Activated naive CD4-positive, alpha-beta T cell treated with anti-CD3 and anti-CD28 coated beads, Interleukin-2, amount 10 ng/mL, durations not matched to agents 7 days and 5 days (primary cell): ENCODE measurements at regions not wholly inside any gene's neighbourhood (a gene's known extent, or its start where the extent isn't known, plus 50 kb on each side); places are given as distances from the start of the nearest gene placed in this dataset.

Experiments
- CTCF ChIA-PET: fragments of 350-600 bp; sonication (Branson Sonifier 250); formaldehyde crosslinking; loops from one replicate; lab custom pipeline; 2021; ENCODE audit warnings: antibody characterized with exemption; lab: Charles Lee
- DNase-seq: peaks from one replicate; pipeline ENCODE4 v3.0.0-alpha.2; 2020
- H3K27ac Mint-ChIP-seq: one replicate; pipeline ENCODE4 v1.8.0; 2021; ENCODE audit warnings: mild to moderate bottlenecking, moderate library complexity, mixed read lengths
- H3K27me3 Mint-ChIP-seq: one replicate; pipeline ENCODE4 v1.8.0; 2021; ENCODE audit warnings: mild to moderate bottlenecking, mixed read lengths
- H3K36me3 Mint-ChIP-seq: one replicate; pipeline ENCODE4 v1.8.0; 2021; ENCODE audit warnings: mixed read lengths
- H3K4me1 Mint-ChIP-seq: one replicate; pipeline ENCODE4 v1.8.0; 2021; ENCODE audit warnings: mixed read lengths
- H3K4me3 Mint-ChIP-seq: one replicate; pipeline ENCODE4 v1.8.0; 2021; ENCODE audit warnings: mild to moderate bottlenecking, moderate library complexity, mixed read lengths
- H3K9me3 Mint-ChIP-seq: one replicate; pipeline ENCODE4 v1.8.0; 2021; ENCODE audit warnings: mixed read lengths

DNA sequence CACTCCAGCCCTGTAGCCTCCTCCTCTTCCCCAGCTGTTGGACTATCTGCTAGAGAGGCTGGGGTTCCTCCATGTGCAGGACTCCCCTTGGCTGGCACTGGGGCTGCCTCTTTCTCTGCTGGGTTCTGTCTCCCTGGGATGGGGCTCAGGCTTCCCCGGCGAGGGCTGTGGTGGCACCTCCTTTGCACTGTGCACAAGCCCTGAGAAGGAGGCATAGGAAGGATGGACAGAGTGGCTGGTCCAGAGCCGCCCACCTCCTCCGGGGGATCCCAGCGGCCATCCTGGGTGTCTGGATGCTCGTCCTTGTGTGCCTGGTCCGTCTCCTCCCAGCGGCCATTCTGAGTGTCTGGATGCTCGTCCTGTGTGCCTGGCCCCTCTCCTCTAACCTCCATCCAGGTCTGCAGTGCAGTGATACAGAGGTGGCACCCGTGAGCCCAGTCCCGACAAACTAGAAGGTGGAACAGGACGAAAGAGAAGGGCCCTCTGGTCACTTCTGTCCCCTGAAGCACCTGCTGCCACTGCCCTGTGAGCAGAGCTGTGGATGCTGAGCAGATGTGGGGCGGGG, 633.7 kb downstream of the BRD1 start:
- H3K36me3 Mint-ChIP-seq = no peaks in the 10 kb centered on the region
- H3K27ac Mint-ChIP-seq = no peak overlapping the region
- H3K27me3 Mint-ChIP-seq = peaks cover 25% of the 10 kb centered on the region
- CTCF ChIA-PET = no interaction called here
- no peak for DNase-seq
- H3K4me1 Mint-ChIP-seq = no peaks in the 10 kb centered on the region
- H3K9me3 Mint-ChIP-seq = no peaks in the 10 kb centered on the region
- no peak overlapping the region for H3K4me3 Mint-ChIP-seq

DNA sequence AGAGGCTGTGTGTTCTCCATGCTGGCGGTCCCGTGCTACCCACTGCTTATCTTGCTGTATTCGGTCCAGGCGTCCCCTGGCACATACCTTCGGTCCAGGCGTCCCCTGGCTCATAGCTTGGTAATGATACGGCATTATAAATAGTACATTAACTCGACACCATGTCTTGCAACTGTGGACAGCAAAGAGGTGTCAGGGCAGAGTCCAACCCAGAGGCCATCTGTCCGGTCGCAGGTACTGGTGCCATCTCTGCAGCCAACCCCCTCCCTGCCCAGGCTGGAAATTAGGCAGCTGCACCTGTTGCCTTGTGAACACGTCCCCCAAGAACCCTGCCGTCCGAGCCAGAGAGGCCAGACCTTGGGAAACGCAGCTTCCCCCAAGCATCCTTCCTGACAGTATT, 634.3 kb downstream of the BRD1 start:
- Mint-ChIP-seq H3K27me3 (peaks cover 21% of the 10 kb centered on the region), H3K4me3 (no peak overlapping the region), H3K4me1 (no peaks in the 10 kb centered on the region), H3K27ac (no peak overlapping the region), H3K9me3 (no peaks in the 10 kb centered on the region), H3K36me3 (no peaks in the 10 kb centered on the region)
- no peak for DNase-seq
- CTCF ChIA-PET = no interaction called here

DNA sequence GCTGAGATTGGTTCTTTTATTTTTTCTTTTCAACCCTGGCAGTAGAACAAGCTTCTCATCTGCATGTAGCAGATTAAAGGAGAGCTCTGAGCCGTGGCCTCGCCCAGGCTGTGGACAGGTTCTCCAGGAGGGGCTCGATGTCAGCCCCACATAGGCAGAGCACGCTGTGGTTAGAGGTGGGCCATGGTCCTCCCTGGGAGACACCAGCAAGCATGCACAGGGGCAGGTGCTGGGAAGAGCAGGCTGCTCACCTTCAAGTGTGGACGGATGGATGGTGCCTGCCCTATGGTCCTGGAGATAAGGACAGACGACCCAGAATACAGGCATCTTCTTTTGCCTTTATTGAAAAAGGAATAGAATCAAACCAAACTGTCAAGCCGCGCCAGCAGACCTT, 634.8 kb downstream of the BRD1 start:
- H3K27ac Mint-ChIP-seq = no peak overlapping the region
- DNase-seq = no peak
- no peaks in the 10 kb centered on the region for H3K9me3 Mint-ChIP-seq
- H3K27me3 Mint-ChIP-seq = peaks cover 17% of the 10 kb centered on the region
- H3K36me3 Mint-ChIP-seq = no peaks in the 10 kb centered on the region
- H3K4me1 Mint-ChIP-seq = no peaks in the 10 kb centered on the region
- CTCF ChIA-PET = no interaction called here
- H3K4me3 Mint-ChIP-seq = no peak overlapping the region

DNA sequence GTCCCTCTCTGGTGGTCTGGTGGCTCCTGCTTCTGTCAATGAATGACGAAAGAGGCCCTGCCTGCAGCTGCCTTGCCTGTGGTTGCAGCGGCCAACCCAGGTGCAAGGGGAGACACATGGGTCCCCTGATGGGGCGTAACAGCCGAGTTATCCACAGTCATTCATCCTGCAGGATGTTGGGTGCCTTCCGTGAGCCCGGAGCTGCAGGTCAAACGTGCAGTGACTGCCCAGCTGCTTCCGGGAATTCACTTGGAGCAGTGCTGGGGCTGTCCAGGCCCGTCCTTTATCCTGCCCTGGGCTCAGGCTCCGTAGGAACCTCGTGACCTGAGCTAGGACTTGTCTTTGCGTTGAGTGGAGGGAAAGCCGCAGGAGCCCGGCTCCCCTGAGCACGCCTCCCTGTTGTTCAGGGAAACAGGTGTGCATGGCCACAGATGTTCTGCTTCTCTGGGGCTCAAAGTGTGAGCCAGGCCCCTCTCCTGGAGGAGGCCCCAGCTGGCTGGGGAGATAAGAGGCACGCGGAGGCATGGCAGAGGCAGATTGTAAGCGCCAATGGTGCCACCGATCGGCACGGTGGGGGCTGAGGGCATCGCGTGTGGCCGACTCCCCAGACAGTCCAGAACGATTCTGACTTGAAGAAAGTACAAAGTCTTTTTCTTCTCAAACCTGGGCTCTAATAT, 635.4 kb downstream of the BRD1 start:
- CTCF ChIA-PET = no interaction called here
- Mint-ChIP-seq H3K9me3 (no peaks in the 10 kb centered on the region), H3K4me3 (no peak overlapping the region), H3K4me1 (no peaks in the 10 kb centered on the region), H3K27ac (no peak overlapping the region), H3K36me3 (no peaks in the 10 kb centered on the region), H3K27me3 (peaks cover 11% of the 10 kb centered on the region)
- DNase-seq = no peak

DNA sequence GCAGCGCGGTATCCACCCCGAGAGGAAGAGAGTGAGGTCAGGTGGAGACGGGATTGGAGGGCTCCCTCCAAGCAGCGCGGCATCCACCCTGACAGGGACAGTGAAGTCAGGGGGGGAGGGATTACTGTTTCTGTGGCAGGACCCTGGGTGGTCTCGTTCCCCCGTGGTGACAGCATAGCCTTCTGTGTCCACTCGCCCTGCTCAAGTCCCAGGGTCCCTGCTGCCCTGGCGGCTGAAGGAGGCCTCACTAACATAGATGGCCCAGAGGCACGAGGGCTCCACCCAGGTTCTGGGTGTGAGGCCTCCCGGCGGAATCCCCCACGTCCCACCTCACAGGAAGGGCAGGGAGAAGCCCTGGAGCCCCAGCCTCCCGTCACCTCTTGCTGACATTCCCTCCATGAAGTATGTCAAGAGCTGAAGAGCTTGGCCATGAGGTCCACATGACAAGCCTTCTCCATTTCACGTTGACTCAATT, 636.1 kb downstream of the BRD1 start:
- no peak overlapping the region for H3K27ac Mint-ChIP-seq
- no peak overlapping the region for H3K4me3 Mint-ChIP-seq
- CTCF ChIA-PET = no interaction called here
- DNase-seq = no peak
- H3K9me3 Mint-ChIP-seq = no peaks in the 10 kb centered on the region
- H3K4me1 Mint-ChIP-seq = no peaks in the 10 kb centered on the region
- H3K27me3 Mint-ChIP-seq = peaks cover 5% of the 10 kb centered on the region
- no peaks in the 10 kb centered on the region for H3K36me3 Mint-ChIP-seq

DNA sequence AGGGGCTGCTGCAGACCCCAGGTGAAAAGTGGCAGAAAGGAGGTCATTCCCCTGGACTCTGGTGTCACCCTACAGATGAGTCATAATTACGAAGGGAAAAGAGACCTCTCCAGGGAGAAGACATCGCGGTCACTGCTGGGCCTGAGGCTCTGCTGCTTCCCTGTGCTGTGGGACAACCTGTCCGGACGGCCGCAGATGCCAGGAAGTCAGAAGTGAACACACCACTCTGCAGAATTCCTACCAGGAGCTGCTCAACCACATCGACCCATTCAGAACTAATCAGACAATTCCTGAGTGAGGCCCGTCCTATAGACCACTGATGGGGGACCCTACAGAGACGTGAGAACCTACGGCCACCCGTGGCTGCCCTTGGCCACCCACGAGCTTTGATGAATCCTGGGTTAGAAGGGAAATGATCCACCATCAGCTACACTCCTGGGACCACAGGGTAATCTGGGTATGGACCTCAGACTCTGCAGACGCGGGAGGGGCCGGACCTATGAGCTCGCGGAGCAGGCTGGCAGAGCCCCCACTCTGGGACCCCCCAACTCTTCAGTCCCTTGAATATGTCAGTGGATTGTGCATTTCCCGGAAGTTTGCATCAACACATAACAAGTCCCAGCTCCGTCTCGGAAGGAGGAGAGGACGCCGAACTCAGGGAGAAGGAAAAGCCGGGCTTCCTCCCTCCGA, 636.7 kb downstream of the BRD1 start:
- Mint-ChIP-seq H3K27ac (no peak overlapping the region), H3K4me1 (no peaks in the 10 kb centered on the region), H3K4me3 (no peak overlapping the region), H3K9me3 (no peaks in the 10 kb centered on the region), H3K36me3 (no peaks in the 10 kb centered on the region), H3K27me3 (no peaks in the 10 kb centered on the region)
- DNase-seq = no peak
- CTCF ChIA-PET = no interaction called here

DNA sequence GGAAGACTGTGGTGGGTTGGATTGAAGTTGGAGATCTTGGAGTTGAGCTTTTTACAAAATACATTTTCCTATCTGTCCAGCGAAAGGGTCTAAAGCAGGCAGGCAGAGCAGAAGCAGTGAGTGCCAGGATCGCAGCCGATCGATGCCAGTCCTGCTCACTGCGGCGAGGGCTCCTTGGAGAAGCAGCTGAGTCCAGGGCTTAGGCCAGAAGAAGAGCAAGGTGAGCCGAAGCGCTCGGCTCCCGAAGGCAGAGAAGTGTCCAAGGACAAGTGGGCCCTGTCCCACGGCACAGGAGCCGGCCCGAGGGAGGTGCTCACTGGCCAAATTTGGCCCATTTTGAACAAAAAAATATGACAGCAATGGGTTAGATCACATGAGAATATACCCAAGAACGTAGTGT, 637.8 kb downstream of the BRD1 start:
- no peaks in the 10 kb centered on the region for H3K4me1 Mint-ChIP-seq
- H3K36me3 Mint-ChIP-seq = no peaks in the 10 kb centered on the region
- CTCF ChIA-PET = no interaction called here
- no peak overlapping the region for H3K27ac Mint-ChIP-seq
- no peaks in the 10 kb centered on the region for H3K9me3 Mint-ChIP-seq
- DNase-seq = no peak
- no peak overlapping the region for H3K4me3 Mint-ChIP-seq
- no peaks in the 10 kb centered on the region for H3K27me3 Mint-ChIP-seq

DNA sequence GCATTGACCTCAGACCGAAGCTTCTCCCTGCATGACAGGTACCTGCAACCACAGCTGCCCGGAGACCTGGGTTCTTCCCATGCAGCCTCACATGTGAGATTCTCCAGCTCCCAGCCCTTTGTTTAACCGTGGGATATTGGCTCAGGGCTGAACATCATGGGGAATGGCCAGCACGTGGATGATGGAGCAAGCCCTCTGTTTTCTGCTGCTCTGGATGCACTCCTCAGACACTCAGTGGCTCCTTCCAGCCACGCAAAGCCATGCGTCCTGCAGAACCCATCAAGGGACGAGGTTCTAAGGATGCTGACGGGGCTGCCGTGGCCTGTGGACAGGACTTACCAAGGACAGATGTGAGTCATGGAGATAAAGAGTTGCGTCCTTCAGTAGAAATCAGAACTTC, 639.1 kb downstream of the BRD1 start:
- Mint-ChIP-seq H3K27ac (no peak overlapping the region), H3K4me1 (no peaks in the 10 kb centered on the region), H3K4me3 (no peak overlapping the region), H3K27me3 (no peaks in the 10 kb centered on the region), H3K36me3 (no peaks in the 10 kb centered on the region), H3K9me3 (no peaks in the 10 kb centered on the region)
- no peak for DNase-seq
- CTCF ChIA-PET = no interaction called here

DNA sequence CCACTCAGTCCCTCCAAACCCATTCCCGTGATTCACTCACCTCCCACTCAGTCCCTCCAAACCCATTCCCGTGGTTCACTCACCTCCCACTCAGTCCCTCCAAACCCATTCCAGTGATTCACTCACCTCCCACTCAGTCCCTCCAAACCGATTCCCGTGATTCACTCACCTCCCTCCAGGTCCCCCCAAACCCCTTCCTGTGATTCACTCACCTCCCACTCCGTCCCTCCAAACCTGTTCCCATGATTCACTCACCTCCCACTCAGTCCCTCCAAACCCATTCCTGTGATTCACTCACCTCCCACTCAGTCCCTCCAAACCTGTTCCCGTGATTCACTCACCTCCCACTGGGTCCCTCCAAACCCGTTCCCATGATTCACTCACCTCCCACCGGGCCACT, 639.6 kb downstream of the BRD1 start:
- Mint-ChIP-seq H3K9me3 (no peaks in the 10 kb centered on the region), H3K36me3 (no peaks in the 10 kb centered on the region), H3K4me3 (no peak overlapping the region), H3K4me1 (no peaks in the 10 kb centered on the region), H3K27ac (no peak overlapping the region), H3K27me3 (no peaks in the 10 kb centered on the region)
- CTCF ChIA-PET = no interaction called here
- DNase-seq = no peak

DNA sequence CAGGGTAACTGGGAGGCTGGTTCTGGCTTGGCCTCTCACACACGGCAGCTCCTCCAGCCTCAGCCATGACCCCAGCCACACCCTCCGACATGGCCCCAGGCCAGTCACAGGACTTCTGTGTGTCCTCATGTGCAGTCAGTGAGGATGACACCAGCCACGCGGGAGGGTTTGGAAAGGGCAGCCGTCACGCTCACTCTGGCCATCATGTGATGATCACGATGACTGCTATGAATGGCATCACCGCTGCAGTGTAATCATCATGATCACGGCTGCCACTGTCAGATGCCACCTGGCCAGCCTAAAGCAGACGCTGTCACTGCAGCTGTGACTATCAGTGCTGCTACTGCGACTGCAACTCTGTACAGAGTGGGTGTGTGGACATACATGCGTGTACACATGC, 640.9 kb downstream of the BRD1 start:
- Mint-ChIP-seq H3K4me3 (no peak overlapping the region), H3K27ac (no peak overlapping the region), H3K27me3 (no peaks in the 10 kb centered on the region), H3K9me3 (no peaks in the 10 kb centered on the region), H3K4me1 (no peaks in the 10 kb centered on the region), H3K36me3 (no peaks in the 10 kb centered on the region)
- DNase-seq = no peak
- CTCF ChIA-PET = no interaction called here

DNA sequence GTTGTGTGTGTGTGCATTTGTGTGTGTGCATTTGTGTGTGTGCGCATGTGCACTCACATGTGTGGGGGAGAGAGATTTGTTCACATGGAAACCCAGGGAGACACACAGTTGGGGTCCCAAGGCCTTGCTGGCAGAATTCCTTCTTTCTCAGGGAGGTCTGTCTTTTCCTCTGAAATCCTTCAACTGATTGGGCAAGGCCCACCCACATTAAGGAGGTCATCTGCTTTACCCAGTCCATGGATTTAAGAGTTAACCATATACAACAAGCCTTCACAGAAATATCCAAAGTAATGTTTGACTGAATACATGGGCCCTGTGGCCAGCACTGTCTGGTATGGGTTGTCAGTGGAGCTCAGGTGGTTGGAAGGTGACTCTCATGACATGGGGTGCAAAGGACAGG, 641.4 kb downstream of the BRD1 start:
- Mint-ChIP-seq H3K27ac (no peak overlapping the region), H3K27me3 (no peaks in the 10 kb centered on the region), H3K4me3 (no peak overlapping the region), H3K4me1 (no peaks in the 10 kb centered on the region), H3K36me3 (no peaks in the 10 kb centered on the region), H3K9me3 (no peaks in the 10 kb centered on the region)
- DNase-seq = no peak
- CTCF ChIA-PET = no interaction called here

DNA sequence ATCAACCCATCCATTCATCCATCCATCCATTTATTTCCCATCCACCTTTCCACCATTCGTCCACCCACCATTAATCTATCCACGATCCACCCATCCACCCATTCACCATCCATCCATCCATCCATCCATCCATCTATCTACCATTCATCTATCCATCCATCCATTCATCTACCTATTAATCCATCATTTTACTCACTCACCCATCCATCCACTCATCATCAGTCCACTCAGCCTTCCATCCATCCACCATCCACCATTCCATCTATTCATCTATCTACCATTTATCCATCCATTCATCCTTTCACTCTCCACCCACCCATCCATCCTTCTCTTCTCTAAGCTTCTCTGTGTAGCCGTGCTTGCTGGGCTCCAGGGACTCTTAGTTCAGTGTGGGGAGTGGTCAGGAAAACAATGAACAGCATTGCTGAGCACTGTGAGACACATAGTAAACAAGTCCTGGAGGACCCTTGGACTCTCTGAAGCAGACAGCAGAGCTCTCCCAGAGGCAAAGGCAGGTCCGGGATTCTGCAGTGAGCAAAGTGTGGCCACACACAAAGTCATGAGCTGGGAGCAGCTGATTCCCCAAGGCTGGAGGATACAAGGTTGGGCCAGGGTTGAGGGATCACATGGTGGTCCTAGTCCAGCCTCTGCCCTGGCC, 642.2 kb downstream of the BRD1 start:
- no peaks in the 10 kb centered on the region for H3K36me3 Mint-ChIP-seq
- no peak for DNase-seq
- CTCF ChIA-PET = no interaction called here
- H3K4me3 Mint-ChIP-seq = no peak overlapping the region
- H3K4me1 Mint-ChIP-seq = no peaks in the 10 kb centered on the region
- H3K27me3 Mint-ChIP-seq = no peaks in the 10 kb centered on the region
- H3K9me3 Mint-ChIP-seq = no peaks in the 10 kb centered on the region
- H3K27ac Mint-ChIP-seq = no peak overlapping the region

DNA sequence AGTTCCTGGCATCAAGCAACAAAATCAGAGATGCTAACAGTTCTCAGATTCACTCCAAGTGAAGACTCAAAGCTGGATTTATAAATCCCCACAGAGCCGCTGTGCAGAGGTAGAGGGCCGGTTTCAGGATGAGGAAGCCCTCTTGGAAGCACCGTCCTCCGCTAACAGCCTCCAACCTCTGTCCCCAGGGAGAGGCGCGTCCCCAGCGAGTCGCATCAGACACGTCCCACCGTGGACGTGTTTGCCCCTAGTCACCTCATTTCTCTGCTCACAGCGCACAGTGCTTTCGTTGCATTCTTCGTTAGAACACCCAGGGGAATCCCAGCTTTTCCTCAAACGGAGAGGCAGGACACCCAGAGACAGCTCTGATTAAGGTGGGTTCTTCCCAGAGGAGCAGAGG, 642.9 kb downstream of the BRD1 start:
- H3K27ac Mint-ChIP-seq = no peak overlapping the region
- CTCF ChIA-PET = no interaction called here
- H3K4me3 Mint-ChIP-seq = no peak overlapping the region
- no peaks in the 10 kb centered on the region for H3K27me3 Mint-ChIP-seq
- H3K36me3 Mint-ChIP-seq = no peaks in the 10 kb centered on the region
- no peak for DNase-seq
- no peaks in the 10 kb centered on the region for H3K4me1 Mint-ChIP-seq
- no peaks in the 10 kb centered on the region for H3K9me3 Mint-ChIP-seq

DNA sequence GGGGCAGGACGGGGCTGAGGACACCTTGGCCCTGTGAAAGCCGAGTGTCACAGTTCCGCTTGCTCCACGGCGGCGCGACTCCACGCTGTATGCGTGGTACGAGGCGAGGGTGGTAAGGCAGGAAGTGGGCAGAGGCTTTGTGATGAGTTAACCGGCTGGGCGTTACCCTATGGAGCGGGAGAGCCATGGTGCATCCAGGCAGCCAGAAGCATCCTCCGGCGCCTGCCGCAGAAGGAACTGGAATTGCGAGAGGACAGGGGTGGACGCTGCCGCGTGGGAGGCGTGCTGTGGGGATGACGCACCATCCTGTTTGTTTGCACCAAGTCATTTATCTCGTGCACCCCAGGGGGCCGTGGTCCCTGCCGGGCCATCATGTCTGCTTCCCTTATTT, 643.9 kb downstream of the BRD1 start:
- Mint-ChIP-seq H3K4me1 (no peaks in the 10 kb centered on the region), H3K9me3 (no peaks in the 10 kb centered on the region), H3K27me3 (no peaks in the 10 kb centered on the region), H3K4me3 (no peak overlapping the region), H3K27ac (no peak overlapping the region), H3K36me3 (no peaks in the 10 kb centered on the region)
- CTCF ChIA-PET = no interaction called here
- DNase-seq = no peak
